GM12875 (cell line): ENCODE measurements at regions not wholly inside any gene's neighbourhood (a gene's known extent, or its start where the extent isn't known, plus 50 kb on each side); places are given as distances from the start of the nearest gene placed in this dataset.

Experiments
- H3K4me3 ChIP-seq: one replicate; pipeline ENCODE4 v1.5.1; 2011; ENCODE audit warnings: low read depth, low read length, control low read depth
- TF ChIP-seq, protein P1 (sequence below): IDR thresholded peaks from 2 replicates; pipeline ENCODE4 v1.5.1; 2011; ENCODE audit warnings: low read depth, mild to moderate bottlenecking, control low read depth, inconsistent platforms, low read length, moderate library complexity, borderline replicate concordance; ENCODE audit not compliant: insufficient read depth

DNA sequence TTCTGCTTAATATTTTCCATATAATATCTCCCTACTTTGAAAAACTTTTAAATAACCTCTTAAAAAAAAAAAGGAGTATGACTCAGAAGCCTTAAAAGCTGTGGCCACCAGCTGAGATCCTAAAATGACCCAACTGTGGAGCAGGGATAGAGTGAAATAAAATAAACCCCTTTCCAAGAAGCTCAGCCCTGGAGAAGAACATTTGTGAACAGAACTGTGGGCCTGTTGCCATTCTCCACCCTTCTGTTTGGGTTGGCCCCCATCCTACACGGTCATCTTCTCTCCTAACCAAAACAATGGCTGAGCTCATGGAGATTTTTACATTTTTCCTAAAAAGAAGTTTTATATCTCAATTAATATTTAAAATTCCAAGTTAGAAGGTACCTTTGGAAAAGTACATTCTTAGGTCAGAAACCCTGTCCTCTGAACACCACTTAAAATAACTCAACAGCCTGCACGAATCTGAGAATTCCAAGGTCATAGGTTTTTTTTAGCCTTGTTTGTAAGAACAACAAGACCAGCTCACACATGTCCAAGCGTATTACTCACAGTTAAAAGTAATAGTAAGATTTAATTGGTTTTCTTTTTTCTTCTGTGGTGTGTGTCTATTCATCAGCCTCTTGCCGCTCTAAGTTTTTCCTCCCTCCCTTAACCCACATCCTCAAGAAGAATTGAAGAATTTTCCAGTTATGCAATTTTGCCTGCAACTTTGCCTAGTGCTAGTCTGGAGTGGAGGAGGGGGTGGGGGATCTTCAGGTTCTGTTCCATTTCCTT is 107.7 kb upstream of the ERRFI1 start:
- TF ChIP-seq, protein P1, sequence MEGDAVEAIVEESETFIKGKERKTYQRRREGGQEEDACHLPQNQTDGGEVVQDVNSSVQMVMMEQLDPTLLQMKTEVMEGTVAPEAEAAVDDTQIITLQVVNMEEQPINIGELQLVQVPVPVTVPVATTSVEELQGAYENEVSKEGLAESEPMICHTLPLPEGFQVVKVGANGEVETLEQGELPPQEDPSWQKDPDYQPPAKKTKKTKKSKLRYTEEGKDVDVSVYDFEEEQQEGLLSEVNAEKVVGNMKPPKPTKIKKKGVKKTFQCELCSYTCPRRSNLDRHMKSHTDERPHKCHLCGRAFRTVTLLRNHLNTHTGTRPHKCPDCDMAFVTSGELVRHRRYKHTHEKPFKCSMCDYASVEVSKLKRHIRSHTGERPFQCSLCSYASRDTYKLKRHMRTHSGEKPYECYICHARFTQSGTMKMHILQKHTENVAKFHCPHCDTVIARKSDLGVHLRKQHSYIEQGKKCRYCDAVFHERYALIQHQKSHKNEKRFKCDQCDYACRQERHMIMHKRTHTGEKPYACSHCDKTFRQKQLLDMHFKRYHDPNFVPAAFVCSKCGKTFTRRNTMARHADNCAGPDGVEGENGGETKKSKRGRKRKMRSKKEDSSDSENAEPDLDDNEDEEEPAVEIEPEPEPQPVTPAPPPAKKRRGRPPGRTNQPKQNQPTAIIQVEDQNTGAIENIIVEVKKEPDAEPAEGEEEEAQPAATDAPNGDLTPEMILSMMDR: no peak
- H3K4me3 ChIP-seq: no peak overlapping the region

DNA sequence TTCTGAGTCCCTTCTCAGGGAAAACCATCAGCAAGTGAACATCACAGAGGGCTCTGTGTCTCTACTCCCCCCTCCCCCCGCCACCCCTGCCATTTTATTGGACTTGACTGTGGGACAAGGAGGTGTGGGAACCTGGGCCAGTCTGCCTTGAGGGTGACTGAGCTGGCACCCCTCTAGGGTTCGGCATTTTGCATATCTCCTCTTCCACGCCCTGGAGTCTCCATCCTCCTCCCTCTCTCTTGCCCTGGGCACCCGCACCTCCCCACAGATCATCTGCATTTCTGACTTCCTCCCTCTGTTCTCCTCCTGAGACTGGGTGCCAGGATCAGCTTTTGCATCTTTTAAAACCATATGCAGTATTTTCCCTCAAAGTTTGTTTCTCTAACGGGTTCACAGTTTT is 107.1 kb upstream of the ERRFI1 start:
- TF ChIP-seq, protein P1: no peak

DNA sequence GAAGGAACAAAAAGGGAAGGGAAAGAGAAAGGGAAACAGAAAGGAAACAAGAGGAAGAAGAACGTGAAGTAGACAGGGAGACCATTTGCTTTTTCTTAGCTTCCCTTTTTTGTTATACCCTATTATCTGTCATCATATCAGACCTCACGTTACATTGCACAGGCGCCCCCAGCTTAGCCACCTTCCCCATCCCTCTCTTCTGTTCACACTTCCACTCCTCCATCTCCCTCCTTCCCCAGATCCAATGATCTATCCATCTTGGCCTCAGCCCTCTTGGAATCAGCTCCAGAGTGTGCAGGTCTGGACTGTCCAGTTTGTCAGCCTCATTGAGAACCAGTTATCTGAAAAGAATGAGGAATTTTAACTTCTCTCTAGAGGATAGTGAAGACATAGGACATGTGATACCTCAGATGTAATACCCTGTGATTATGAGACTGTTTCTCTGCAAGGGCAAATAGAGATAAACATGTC is 101.1 kb upstream of the ERRFI1 start:
- TF ChIP-seq, protein P1: no peak
- H3K4me3 ChIP-seq: no peak overlapping the region

More for the DNA sequence above, 107.1 kb upstream of the ERRFI1 start:
- H3K4me3 ChIP-seq: no peak overlapping the region

DNA sequence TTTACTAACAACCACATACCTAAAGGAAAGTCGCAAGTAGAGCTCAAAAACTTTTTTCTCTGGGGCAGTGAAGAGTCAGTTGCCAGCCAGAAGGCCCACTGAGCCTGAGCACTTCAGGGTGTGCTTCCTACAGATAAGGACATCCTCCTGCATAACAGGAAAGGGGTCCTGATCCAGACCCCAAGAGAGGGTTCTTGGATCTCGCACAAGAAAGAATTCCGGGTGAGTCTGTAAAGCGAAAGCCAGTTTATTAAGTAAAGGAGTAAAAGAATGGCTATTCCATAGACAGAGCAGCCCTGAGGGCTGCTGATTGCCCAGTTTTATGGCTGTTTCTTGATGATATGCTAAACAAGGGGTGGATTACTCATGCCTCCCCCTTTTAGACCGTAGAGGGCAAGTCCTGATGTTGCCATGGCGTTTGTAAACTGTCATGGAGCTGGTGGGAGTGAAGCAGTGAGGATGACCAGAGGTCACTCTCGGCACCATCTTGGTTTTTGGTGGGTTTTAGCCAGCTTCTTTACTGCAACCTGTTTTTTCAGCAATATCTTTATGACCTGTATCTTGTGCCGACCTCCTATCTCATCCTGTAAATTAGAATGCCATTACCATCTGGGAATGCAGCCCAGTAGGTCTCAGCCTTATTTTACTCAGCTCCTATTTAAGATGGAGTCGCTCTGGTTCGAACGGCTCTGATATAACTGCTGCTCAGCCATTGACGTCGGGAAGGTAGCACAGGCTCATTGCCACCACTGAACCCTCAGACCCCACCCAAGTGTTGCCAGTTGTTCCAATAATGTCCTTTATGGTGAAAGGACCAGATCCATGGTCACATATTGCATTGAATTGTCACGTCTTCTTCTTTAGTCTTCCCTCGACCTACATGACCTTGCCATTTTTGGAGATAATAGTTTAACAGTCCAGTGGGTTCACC is 96.6 kb upstream of the ERRFI1 start:
- TF ChIP-seq, protein P1: no peak
- no peak overlapping the region for H3K4me3 ChIP-seq

DNA sequence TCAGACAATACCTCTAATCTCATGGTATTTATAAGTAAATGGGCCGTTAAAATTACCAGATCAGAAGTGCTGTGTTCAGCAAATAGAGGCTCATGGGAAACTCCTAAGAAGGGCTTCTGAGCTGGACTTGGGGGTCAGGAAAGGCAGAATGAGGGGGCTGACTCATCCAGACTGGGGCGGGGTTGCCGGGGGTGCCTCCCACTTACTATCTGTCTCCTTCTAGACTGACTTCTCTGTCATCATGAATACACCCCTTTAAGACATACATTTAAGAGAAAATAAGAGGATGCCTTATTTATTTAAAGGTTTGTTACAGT is 96.0 kb upstream of the ERRFI1 start:
- TF ChIP-seq, protein P1: no peak
- H3K4me3 ChIP-seq: no peak overlapping the region

DNA sequence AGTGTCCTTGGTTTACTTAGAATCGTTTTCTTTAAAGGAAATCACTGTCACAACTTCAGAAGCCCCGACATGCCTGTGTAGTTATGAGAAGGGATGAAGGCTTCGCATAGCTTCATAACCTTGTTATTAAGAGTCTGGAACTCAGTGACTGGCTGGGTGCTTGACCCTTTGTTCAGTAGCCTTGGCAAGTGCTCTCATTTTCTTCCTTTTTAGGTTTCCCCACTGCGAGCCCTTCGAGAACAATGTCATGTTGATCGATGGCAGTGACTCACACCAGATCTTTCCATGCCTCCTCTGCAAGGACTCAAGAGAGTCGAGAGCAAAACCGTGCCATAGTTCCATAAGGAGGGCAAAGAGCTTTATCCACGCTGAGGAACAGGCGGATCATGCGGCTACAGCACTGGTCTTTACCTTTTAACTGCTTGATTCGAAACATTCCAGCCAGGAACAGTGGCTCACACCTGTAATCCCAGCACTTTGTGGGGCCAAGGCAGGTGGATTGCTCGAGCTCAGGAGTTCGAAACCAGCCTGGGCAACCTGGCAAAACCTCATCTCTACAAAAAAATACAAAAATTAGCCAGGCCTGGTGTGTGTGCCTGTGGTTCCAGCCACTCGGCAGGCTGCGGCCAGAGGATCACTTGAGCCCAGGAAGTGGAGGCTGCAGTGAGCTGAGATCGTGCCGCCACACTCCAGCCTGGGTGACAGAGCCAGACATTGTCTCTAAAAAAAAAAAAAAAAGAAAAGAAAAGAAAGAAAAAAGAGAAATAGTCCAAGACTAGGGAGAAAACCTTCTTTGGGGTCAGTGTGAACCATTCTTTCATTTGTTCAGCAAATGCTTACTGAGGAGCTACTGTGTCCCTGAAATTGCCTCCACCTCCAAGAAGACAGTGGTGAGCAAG is 95.4 kb upstream of the ERRFI1 start:
- no peak overlapping the region for H3K4me3 ChIP-seq
- TF ChIP-seq, protein P1: no peak
